ENCODE measurements at regions not wholly inside any gene's neighbourhood (a gene's known extent, or its start where the extent isn't known, plus 50 kb on each side); places are given as distances from the start of the nearest gene placed in this dataset.
A peak's percentile ranks its signal among the peaks of the same experiment; 100 is the strongest.
"Not testable (repeated sequence)": the region's sequence is repeated elsewhere in the genome, so short reads cannot be mapped to it uniquely, and the experiment has no call there.

- no peak for DNase-seq
Observed at GRCh38 chr2:230593765-230594164, 118.9 kb upstream of the CAB39 start.

- DNase-seq, result no peak
Observed at GRCh38 chr2:230594286-230594840, 118.3 kb upstream of the CAB39 start.

- DNase-seq, result no peak
Observed at GRCh38 chr2:230599853-230600252, 112.8 kb upstream of the CAB39 start.

DNA sequence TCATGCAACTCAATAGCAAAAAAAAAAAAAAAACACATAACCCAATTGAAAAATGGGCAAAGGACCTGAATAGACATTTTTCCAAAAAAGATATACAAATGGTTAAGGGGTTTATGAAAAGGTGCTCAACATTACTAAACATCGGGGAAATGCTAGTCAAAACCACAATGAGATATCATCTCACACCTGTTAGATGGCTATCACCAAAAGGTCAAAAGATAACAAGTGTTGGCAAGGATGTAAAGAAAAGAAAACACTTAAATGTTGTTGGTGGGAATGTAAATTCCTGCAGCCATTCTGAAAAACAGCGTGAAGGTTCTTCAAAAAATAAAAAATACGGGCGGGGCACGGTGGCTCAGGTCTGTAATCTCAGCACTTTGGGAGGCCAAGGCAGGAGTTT, 112.4 kb upstream of the CAB39 start:
- no peak for DNase-seq

GRCh38 chr2:230600881-230601280, 111.8 kb upstream of the CAB39 start:
- DNase-seq, result no peak

DNA sequence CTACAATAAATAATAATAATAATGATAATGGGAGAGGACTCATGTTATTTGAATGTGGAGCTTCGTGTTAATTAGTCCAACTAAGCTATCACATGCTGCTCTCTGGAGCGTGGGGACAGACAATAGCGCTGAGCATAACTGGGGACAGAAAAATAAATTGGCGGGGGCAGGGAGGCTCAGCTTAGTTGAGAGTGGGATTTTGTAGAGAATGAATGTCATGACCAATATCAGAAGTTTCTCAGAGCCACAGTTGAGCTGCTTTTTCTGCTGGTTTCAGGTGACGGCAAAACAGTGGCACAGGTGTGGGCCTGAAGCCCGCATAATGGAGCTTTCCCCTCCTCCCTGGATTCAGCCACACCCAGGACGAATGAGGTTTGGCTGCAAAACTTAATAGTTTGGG, 111.1 kb upstream of the CAB39 start:
- DNase-seq, result no peak

GRCh38 chr2:230602562-230603230, 109.9 kb upstream of the CAB39 start:
- peak in 2 of 3 donors; percentile 34 to 38 for DNase-seq

GRCh38 chr2:230603317-230603716, 109.3 kb upstream of the CAB39 start:
- not testable (repeated sequence) for DNase-seq

DNA sequence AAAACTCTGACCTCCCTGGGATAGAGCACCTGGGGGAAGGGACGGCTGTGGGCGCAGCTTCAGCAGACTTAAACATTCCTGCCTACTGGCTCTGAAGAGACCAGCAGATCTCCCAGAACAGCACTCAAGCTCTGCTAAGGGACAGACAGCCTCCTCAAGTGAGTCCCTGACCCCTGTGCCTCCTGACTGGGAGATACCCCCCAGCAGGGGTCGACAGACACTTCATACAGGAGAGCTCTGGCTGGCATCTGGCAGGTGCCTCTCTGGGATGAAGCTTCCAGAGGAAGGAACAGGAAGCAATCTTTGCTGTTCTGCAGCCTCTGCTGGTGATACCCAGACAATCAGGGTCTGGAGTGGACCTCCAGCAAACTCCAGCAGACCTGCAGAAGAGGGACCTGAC, 108.5 kb upstream of the CAB39 start:
- DNase-seq, result not testable (repeated sequence)

DNA sequence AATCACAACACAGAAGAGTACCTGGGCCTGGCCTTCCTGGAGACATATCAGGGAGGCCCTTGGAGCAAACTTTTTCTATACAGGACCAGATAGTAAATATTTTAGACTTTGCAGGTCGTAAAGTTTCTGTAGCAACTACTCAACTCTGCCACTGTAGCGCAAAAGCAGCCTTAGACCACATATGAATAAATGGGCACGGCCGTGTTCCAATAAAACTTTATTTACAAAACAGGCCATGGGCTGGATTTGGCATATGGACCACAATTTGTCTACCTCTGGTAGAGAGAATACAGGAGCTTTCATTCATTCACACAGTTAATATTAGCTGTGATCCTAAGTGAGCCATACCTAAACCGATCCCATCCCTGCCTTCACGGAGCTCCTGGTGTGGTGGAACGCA, 98.6 kb upstream of the CAB39 start:
- DNase-seq, result no peak

DNA sequence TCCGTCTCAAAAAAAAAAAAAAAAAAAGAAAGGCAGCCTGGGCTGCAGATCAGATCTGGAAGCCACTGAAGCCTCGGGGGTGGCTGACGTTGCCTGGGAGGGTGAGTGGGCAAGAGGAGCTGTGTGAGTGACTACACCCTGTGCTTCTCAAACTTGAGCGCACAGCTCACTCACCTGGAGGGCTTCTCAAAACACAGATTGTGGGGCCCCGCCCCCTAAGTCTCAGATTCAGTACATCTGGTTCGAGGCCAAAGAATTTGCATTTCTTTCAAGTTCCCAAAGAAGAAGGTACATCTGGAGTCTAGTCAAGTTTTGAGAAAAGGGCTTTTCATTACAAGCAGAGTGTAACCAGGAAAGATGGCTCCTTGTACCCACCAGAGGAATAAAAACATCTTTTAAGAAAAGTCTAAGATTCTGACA, 97.7 kb upstream of the CAB39 start:
- DNase-seq, result no peak

GRCh38 chr2:230617256-230617706, 95.4 kb upstream of the CAB39 start:
- DNase-seq, result not testable (repeated sequence)

DNA sequence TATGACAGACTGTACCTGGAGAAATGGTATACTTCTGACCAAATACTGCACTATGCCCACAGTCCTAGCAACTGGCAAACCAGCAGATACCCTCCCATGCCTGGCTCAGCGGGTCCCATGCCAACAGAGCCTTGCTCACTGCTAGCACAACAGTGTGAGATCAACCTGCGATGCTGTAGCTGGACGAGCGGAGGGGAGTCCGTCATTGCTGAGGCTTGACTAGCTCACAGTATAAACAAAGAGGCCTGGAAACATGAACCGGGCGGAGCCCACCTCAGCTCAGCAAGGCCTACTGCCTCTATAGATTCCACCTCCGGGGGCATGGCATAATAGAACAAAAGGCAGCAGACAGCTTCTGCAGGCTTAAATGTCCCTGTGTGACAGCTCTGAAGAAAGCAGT, 93.2 kb upstream of the CAB39 start:
- DNase-seq, result no peak

DNA sequence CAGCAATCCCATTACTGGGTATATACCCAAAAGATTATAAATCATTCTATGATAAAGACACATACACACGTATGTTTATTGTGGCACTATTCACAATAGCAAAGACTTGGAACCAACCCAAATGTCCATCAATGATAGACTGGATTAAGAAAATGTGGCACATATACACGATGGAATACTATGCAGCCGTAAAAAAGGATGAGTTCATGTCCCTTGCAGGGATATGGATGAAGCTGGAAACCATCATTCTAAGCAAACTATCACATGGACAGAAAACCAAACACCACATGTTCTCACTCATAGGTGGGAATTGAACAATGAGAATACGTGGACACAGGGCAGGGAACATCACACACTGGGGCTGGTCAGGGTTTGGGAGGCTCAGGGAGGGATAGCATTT, 87.4 kb upstream of the CAB39 start:
- not testable (repeated sequence) for DNase-seq

DNA sequence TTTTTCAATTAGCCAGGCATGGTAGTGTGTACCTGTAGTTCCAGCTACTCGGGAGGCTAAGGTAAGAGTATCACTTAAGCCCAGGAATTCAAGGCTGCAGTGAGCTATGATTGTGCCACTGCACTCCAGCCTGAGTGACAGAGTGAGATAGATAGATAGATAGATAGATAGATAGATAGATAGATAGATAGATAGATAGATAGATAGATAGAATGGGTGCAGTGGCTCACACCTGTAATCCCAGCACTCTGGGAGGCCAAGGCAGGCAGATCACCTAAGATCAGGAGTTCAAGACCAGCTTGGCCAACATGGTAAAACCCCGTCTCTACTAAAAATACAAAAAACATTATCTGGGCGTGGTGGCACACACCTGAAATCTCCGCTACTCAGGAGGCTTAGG, 85.6 kb upstream of the CAB39 start:
- not testable (repeated sequence) for DNase-seq

GRCh38 chr2:230627806-230628724, 84.6 kb upstream of the CAB39 start:
- no peak for DNase-seq

GRCh38 chr2:230631470-230631869, 81.2 kb upstream of the CAB39 start:
- no peak for DNase-seq

GRCh38 chr2:230634146-230634545, 78.5 kb upstream of the CAB39 start:
- DNase-seq, result no peak

- DNase-seq, result not testable (repeated sequence)
Observed at GRCh38 chr2:230634721-230635313, 77.8 kb upstream of the CAB39 start.

DNA sequence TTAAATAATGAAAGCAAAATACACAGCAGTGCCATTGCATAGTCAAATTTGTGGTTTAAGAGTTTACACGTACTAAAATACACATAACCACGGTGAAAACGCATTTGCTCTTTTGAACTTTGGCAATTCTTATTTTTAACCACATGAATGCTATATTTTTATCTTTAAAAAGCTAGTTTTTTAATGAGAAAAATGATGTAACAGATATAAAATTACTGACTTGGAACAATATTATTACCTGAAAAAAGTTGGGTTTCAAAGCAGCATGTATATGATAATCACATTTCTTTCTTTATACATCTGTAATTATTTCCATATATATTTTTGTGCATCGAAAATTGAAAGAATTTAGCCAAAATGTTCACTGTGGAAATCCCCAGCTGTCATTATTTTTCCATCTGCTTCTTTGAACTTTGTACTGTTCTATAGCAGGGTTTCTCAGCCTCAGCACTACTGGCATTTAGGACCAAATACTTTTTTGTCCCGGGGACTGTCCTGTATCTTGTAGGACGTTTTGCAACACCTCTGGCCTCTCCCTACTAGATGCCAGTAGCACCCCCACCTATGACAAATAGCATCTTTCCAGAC, 75.9 kb upstream of the CAB39 start:
- no peak for DNase-seq

DNA sequence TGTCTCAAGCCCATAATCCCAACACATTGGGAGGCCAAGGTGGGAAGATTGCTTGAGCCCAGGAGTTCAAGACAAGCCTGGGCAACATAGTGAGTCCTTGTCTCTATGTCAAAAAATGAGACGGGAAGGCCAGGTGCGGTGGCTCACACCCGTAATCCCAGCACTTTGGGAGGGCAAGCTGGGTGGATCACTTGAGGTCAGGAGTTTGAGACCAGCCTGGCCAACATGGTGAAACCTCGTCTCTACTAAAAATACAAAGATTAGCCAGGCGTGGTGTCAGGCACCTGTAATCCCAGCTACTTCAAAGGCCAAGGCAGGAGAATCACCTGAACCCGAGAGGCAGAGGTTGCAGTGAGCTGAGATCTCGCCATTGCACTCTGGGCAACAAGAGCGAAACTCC, 75.2 kb upstream of the CAB39 start:
- DNase-seq, result not testable (repeated sequence)

GRCh38 chr2:230640540-230641011, 72.1 kb upstream of the CAB39 start:
- DNase-seq, result no peak

DNA sequence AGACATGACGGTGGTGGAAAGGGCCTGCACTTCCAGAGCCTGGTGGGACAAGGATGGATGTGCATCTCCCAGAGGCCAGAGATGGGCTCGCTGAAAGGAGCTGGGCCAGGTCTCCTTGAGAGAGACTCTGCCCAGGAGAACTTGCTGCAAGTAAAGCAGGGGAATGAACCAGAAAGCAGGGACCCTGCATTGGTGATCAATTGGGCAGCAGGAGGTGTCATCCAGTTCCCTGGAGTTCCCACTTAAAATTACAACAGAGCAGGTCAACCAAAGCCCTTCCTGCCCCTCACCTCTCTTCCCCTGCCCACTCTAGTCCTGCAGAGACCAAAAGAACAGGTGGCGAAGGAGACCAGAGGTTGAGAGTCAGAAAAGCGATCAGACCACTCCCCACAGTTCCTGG, 69.7 kb upstream of the CAB39 start:
- DNase-seq, result no peak

Measured in suppressor macrophage treated with lipopolysaccharide for 1 hour (primary cell).